Brain microvascular endothelial cell (primary cell): ENCODE measurements at regions not wholly inside any gene's neighbourhood (a gene's known extent, or its start where the extent isn't known, plus 50 kb on each side); places are given as distances from the start of the nearest gene placed in this dataset.

Experiments used
- DNase-seq: peaks from one replicate; pipeline ENCODE4 v3.0.0-alpha.2; 2020
- H3K27ac ChIP-seq: fragments of 250-450 bp; sonication (Bioruptor Pico); 2 replicates; pipeline ENCODE4 v1.5.1; 2020; ENCODE audit warnings: mild to moderate bottlenecking, moderate library complexity
- H3K27me3 ChIP-seq: fragments of 250-450 bp; sonication (Bioruptor Pico); replicated peaks from 2 replicates; pipeline ENCODE4 v1.5.1; 2020; ENCODE audit warnings: mild to moderate bottlenecking
- H3K36me3 ChIP-seq: fragments of 250-450 bp; sonication (Bioruptor Pico); replicated peaks from 2 replicates; pipeline ENCODE4 v1.5.1; 2020; ENCODE audit warnings: mild to moderate bottlenecking
- H3K4me3 ChIP-seq: 2 replicates; pipeline ENCODE4 v1.5.1; 2011; ENCODE audit warnings: low read depth, mild to moderate bottlenecking, control low read depth, low read length, moderate library complexity
- CTCF ChIP-seq: IDR thresholded peaks from 2 replicates; pipeline ENCODE4 v1.5.1; 2011; ENCODE audit warnings: low read depth, mild to moderate bottlenecking, moderate library complexity, low read length, control low read depth, inconsistent platforms; ENCODE audit errors: missing control alignments
- in situ Hi-C: cut with HindIII; loops from 2 replicates; pipeline ENCODE4 v1.10.0; 2017; ENCODE audit warnings: low sequenced_read_pairs, low pct_ligation_motif_present

- in situ Hi-C loops, result no loop called here
- DNase-seq, result no peak
- Histone ChIP-seq H3K27me3 (no peaks in the 10 kb centered on the region), H3K36me3 (no peaks in the 10 kb centered on the region), H3K4me3 (no peak overlapping the region), H3K27ac (no peak overlapping the region)
- TF ChIP-seq CTCF, result no peak
These were observed 372.5 kb downstream of the RBM43 start for GRCh38 chr2:150889141-150889540.

DNA sequence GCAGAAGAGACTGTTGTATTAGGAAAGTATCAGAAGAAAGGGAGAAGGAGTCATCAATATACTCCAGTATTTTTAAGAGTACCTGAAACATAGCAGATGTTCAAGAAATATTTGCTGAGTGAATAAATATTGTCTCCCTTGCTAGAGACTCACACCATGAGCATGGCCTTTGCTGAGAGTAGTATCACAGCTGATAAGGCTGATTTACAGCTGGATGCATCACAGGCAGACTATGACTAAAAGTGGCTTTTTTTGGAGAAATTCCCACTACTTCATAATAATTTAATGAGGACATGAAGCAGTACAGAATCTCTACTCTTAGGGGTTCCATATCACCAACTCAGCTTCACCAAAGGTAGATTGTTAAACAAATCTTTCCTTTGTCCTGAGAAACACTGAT, 373.3 kb downstream of the RBM43 start:
- no peak for TF ChIP-seq CTCF
- Histone ChIP-seq H3K4me3 (no peak overlapping the region), H3K27ac (no peak overlapping the region), H3K36me3 (no peaks in the 10 kb centered on the region), H3K27me3 (no peaks in the 10 kb centered on the region)
- DNase-seq, result peak; percentile 53
- in situ Hi-C loops, result no loop called here

DNA sequence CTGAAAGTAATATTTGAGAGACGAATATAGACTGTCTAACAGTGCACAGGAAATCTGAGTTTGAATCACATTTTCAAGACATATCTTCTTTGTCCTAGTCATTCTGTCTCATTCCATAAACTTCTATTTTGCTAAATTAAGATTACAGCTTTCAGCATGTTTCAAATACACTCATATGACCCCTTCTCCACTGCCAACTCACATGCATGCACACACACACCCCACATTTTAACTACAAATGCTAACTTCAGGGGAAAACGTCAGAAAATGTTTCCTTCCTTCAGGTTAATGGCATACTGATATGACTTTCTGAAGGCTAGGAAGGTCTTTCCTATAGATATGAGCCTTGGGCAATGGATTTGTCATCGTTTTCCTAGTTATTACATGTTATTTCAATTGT, 373.7 kb downstream of the RBM43 start:
- H3K4me3 ChIP-seq, result no peak overlapping the region
- in situ Hi-C loops, result no loop called here
- H3K27ac ChIP-seq, result no peak overlapping the region
- DNase-seq, result no peak
- no peak for TF ChIP-seq CTCF
- H3K27me3 ChIP-seq, result no peaks in the 10 kb centered on the region
- no peaks in the 10 kb centered on the region for H3K36me3 ChIP-seq

GRCh38 chr2:150885774-150886386, 375.8 kb downstream of the RBM43 start:
- in situ Hi-C loops, result no loop called here

DNA sequence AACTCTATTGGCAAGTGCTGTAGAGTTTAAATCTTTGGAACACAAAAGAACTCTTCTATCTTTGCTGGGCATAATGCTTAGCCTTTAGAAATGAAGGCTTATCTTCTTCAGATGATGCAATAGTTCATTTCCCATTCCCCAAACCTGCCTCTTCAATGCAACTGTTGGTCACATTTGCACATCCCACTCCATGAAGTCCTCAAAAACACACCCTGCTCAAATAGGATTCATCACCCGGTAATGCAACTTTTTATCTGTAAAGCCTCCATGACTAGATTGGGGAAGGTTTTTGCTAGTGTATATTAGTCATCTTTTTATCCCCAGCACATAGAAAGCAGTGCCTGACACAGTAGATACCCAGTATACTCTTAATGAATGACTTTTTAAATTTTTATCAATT, 376.4 kb downstream of the RBM43 start:
- in situ Hi-C loops, result no loop called here
- DNase-seq, result no peak
- H3K36me3 ChIP-seq, result no peaks in the 10 kb centered on the region
- H3K4me3 ChIP-seq, result no peak overlapping the region
- H3K27ac ChIP-seq, result no peak overlapping the region
- no peaks in the 10 kb centered on the region for H3K27me3 ChIP-seq
- no peak for TF ChIP-seq CTCF

More at GRCh38 chr2:150885774-150886386, 375.8 kb downstream of the RBM43 start:
- TF ChIP-seq CTCF, result no peak
- Histone ChIP-seq H3K4me3 (no peak overlapping the region), H3K36me3 (no peaks in the 10 kb centered on the region), H3K27me3 (no peaks in the 10 kb centered on the region), H3K27ac (no peak overlapping the region)
- DNase-seq, result no peak

GRCh38 chr2:150883613-150883895, 378.1 kb downstream of the RBM43 start:
- no peak for DNase-seq
- no peaks in the 10 kb centered on the region for H3K36me3 ChIP-seq
- H3K4me3 ChIP-seq, result no peak overlapping the region
- in situ Hi-C loops, result no loop called here
- TF ChIP-seq CTCF, result no peak
- H3K27me3 ChIP-seq, result no peaks in the 10 kb centered on the region
- H3K27ac ChIP-seq, result no peak overlapping the region
